Hepatocyte (in vitro differentiated cells): ENCODE measurements at regions not wholly inside any gene's neighbourhood (a gene's known extent, or its start where the extent isn't known, plus 50 kb on each side); places are given as distances from the start of the nearest gene placed in this dataset.

Experiments
- DNase-seq: peaks from one replicate; pipeline ENCODE4 v3.0.0-alpha.2; 2016; ENCODE audit warnings: low spot score
- H2AFZ ChIP-seq: fragments of 200-600 bp; sonication (generic); 2 replicates; pipeline ENCODE4 v1.6.0; 2016; ENCODE audit warnings: antibody characterized with exemption, mild to moderate bottlenecking
- H3K27ac ChIP-seq: fragments of 200-600 bp; sonication (generic); 2 replicates; pipeline ENCODE4 v1.5.1; 2016; ENCODE audit warnings: mild to moderate bottlenecking
- H3K27me3 ChIP-seq: fragments of 200-600 bp; sonication (generic); 2 replicates; pipeline ENCODE4 v1.6.1; 2016
- H3K36me3 ChIP-seq: fragments of 200-600 bp; sonication (generic); replicated peaks from 2 replicates; pipeline ENCODE4 v1.5.1; 2016; ENCODE audit warnings: low read depth; ENCODE audit not compliant: insufficient read depth
- H3K4me1 ChIP-seq: fragments of 200-600 bp; sonication (generic); 2 replicates; pipeline ENCODE4 v1.5.1; 2016; ENCODE audit warnings: mild to moderate bottlenecking, moderate library complexity; ENCODE audit not compliant: insufficient read depth
- H3K4me2 ChIP-seq: fragments of 200-600 bp; sonication (generic); 2 replicates; pipeline ENCODE4 v1.6.0; 2016
- H3K4me3 ChIP-seq: fragments of 200-600 bp; sonication (generic); 2 replicates; pipeline ENCODE4 v1.5.1; 2016; ENCODE audit warnings: mild to moderate bottlenecking
- H3K79me2 ChIP-seq: fragments of 200-600 bp; sonication (generic); 2 replicates; pipeline ENCODE4 v1.6.0; 2017; ENCODE audit warnings: mild to moderate bottlenecking
- H3K9me2 ChIP-seq: fragments of 200-600 bp; sonication (generic); replicated peaks from 2 replicates; pipeline ENCODE4 v1.6.0; 2017; ENCODE audit warnings: mild to moderate bottlenecking; ENCODE audit not compliant: insufficient read depth
- H3K9me3 ChIP-seq: fragments of 200-600 bp; sonication (generic); 2 replicates; pipeline ENCODE4 v1.5.1; 2016; ENCODE audit warnings: low read depth, mild to moderate bottlenecking
- H4K20me1 ChIP-seq: fragments of 200-600 bp; sonication (generic); 2 replicates; pipeline ENCODE4 v1.6.0; 2016; ENCODE audit warnings: mild to moderate bottlenecking; ENCODE audit not compliant: insufficient read depth, poor library complexity, severe bottlenecking
- CTCF ChIP-seq: fragments of 200-600 bp; sonication (generic); IDR thresholded peaks from 2 replicates; pipeline ENCODE4 v1.5.1; 2016; ENCODE audit warnings: antibody characterized with exemption, mild to moderate bottlenecking; ENCODE audit not compliant: poor library complexity
- EZH2 ChIP-seq: fragments of 200-600 bp; sonication (generic); IDR thresholded peaks from 2 replicates; pipeline ENCODE4 v1.6.1; 2016; ENCODE audit warnings: antibody characterized with exemption, mild to moderate bottlenecking, borderline replicate concordance
- EZH2phosphoT487 ChIP-seq: fragments of 200-600 bp; sonication (generic); IDR thresholded peaks from one replicate; pipeline ENCODE4 v1.6.1; 2018; ENCODE audit warnings: antibody characterized with exemption, mild to moderate bottlenecking, low read depth, moderate library complexity; ENCODE audit not compliant: unreplicated experiment, severe bottlenecking
- WGBS: methylation state at CpG from one replicate; pipeline ENCODE4 v1.1.6; 2016; ENCODE audit warnings: low lambda C conversion rate; ENCODE audit errors: missing lambda C conversion rate; 5-methylcytosine and 5-hydroxymethylcytosine counted together

- peak overlapping the region; percentile 43 for H3K27ac ChIP-seq
- no peaks in the 10 kb centered on the region for H3K9me2 ChIP-seq
- H3K4me2 ChIP-seq: peak overlapping the region; percentile 19
Observed at GRCh38 chr22:23509571-23510302, 70.4 kb downstream of the IGLL1 start.

GRCh38 chr22:23504516-23504915, 75.6 kb downstream of the IGLL1 start:
- TF ChIP-seq CTCF (no peak), EZH2 (no peak), EZH2phosphoT487 (no peak)
- H3K4me1 ChIP-seq: peaks cover 16% of the 10 kb centered on the region
- H3K27ac ChIP-seq: peak overlapping the region; percentile 64
- no peaks in the 10 kb centered on the region for H3K9me2 ChIP-seq
- H3K4me3 ChIP-seq: no peak overlapping the region
- no peak overlapping the region for H3K4me2 ChIP-seq
- H3K79me2 ChIP-seq: no peaks in the 10 kb centered on the region
- no peaks in the 10 kb centered on the region for H3K27me3 ChIP-seq
- 46% methylated on average over 10 of the region's 10 CpGs for WGBS
- H3K9me3 ChIP-seq: no peaks in the 10 kb centered on the region
- H2AFZ ChIP-seq: no peak overlapping the region
- H3K36me3 ChIP-seq: no peaks in the 10 kb centered on the region
- H4K20me1 ChIP-seq: no peaks in the 10 kb centered on the region
- DNase-seq: peak; percentile 42

More at GRCh38 chr22:23509571-23510302, 70.4 kb downstream of the IGLL1 start:
- peaks cover 5% of the 10 kb centered on the region for H3K4me1 ChIP-seq
- H3K9me3 ChIP-seq: no peaks in the 10 kb centered on the region
- H3K79me2 ChIP-seq: no peaks in the 10 kb centered on the region
- no peak overlapping the region for H3K4me3 ChIP-seq
- H3K36me3 ChIP-seq: no peaks in the 10 kb centered on the region
- TF ChIP-seq EZH2 (no peak), EZH2phosphoT487 (no peak), CTCF (no peak)
- H2AFZ ChIP-seq: no peak overlapping the region
- no peaks in the 10 kb centered on the region for H3K27me3 ChIP-seq
- H4K20me1 ChIP-seq: no peaks in the 10 kb centered on the region
- no peak for DNase-seq
- 62% methylated on average over 11 of the region's 11 CpGs for WGBS

- Histone ChIP-seq H3K4me1 (peaks cover 16% of the 10 kb centered on the region), H4K20me1 (no peaks in the 10 kb centered on the region), H3K4me3 (no peak overlapping the region), H3K36me3 (no peaks in the 10 kb centered on the region), H3K9me3 (no peaks in the 10 kb centered on the region), H3K9me2 (no peaks in the 10 kb centered on the region), H3K4me2 (no peak overlapping the region), H3K27ac (peak overlapping the region; percentile 64), H3K79me2 (no peaks in the 10 kb centered on the region), H3K27me3 (no peaks in the 10 kb centered on the region), H2AFZ (no peak overlapping the region)
- TF ChIP-seq EZH2phosphoT487: no peak
- no peak for TF ChIP-seq CTCF
- TF ChIP-seq EZH2: no peak
- DNase-seq: peak; percentile 2
- WGBS: 92% methylated on average over 15 of the region's 15 CpGs
Observed at GRCh38 chr22:23503736-23504440, 76.2 kb downstream of the IGLL1 start.
